ENCODE measurements at regions not wholly inside any gene's neighbourhood (a gene's known extent, or its start where the extent isn't known, plus 50 kb on each side); places are given as distances from the start of the nearest gene placed in this dataset.

DNA sequence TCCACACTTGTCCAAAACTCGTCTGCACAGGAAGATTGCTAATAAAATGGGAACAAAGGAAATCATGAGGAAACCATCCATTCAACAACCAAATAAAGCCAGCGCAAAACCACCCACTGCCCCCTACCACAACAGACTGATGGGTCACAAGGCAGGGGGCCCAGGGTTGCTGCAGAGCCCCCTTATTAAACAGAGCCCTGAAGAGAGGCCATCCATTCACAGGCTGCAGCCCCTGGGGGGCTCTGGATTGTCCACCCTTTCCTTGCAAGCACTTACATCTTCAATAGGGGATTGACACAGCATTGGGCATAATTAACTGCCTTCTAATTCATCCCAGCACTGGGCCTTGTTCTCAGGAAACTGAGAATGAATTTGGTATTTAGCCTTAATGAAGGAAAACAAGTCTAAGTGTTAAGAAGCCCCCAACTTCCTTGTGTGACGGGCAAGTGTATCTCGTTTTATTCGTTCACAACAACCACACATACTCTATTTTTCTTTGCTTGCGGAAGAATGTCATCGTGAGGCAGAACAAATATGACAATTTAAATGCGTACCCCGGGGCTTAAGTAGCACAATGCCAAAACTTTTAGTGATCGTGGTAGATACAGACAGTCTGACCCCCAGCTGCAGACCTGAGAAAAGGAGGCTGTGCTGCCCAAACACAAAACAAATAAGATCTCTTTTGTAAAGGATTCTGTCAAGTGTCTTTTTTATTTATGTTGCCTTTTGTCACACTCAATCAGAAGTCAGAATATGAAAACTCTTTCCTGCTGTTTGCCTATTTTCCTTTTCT lies 144.0 kb downstream of the SEMA6D start:
- Histone ChIP-seq H3K4me1 (ENCODE audit: control insufficient read depth, insufficient read depth, low read length) (peaks cover 19% of the 10 kb centered on the region), H3K36me3 (ENCODE audit: control insufficient read depth, insufficient read depth, low read length) (no peaks in the 10 kb centered on the region), H3K9me3 (ENCODE audit: control insufficient read depth, insufficient read depth, low read length) (no peaks in the 10 kb centered on the region), H3K27me3 (ENCODE audit: control insufficient read depth, insufficient read depth, low read length) (no peaks in the 10 kb centered on the region), H3K4me3 (ENCODE audit: low read depth, low read length) (no peak overlapping the region), H3K9ac (ENCODE audit: low read depth, low read length) (no peak overlapping the region), H3K27ac (ENCODE audit: low read depth, low read length) (peak overlapping the region; percentile 44)

- Histone ChIP-seq H3K36me3 (ENCODE audit: control insufficient read depth, insufficient read depth, low read length) (no peaks in the 10 kb centered on the region), H3K9ac (ENCODE audit: low read depth, low read length) (no peak overlapping the region), H3K9me3 (ENCODE audit: control insufficient read depth, insufficient read depth, low read length) (no peaks in the 10 kb centered on the region), H3K4me1 (ENCODE audit: control insufficient read depth, insufficient read depth, low read length) (peaks cover 19% of the 10 kb centered on the region), H3K27ac (ENCODE audit: low read depth, low read length) (no peak overlapping the region), H3K27me3 (ENCODE audit: control insufficient read depth, insufficient read depth, low read length) (no peaks in the 10 kb centered on the region), H3K4me3 (ENCODE audit: low read depth, low read length) (no peak overlapping the region)
These were observed 145.1 kb downstream of the SEMA6D start for GRCh38 chr15:47862402-47862801.

GRCh38 chr15:47866446-47866845 lies 149.1 kb downstream of the SEMA6D start:
- no peaks in the 10 kb centered on the region for H3K36me3 ChIP-seq (ENCODE audit: control insufficient read depth, insufficient read depth, low read length)
- no peaks in the 10 kb centered on the region for H3K9me3 ChIP-seq (ENCODE audit: control insufficient read depth, insufficient read depth, low read length)
- no peak overlapping the region for H3K9ac ChIP-seq (ENCODE audit: low read depth, low read length)
- no peak overlapping the region for H3K4me3 ChIP-seq (ENCODE audit: low read depth, low read length)
- peaks cover 9% of the 10 kb centered on the region; the same call in 1 of the 2 replicates for H3K4me1 ChIP-seq (ENCODE audit: control insufficient read depth, insufficient read depth, low read length)
- H3K27ac ChIP-seq (ENCODE audit: low read depth, low read length): no peak overlapping the region
- H3K27me3 ChIP-seq (ENCODE audit: control insufficient read depth, insufficient read depth, low read length): no peaks in the 10 kb centered on the region

- Histone ChIP-seq H3K27me3 (ENCODE audit: control insufficient read depth, insufficient read depth, low read length) (no peaks in the 10 kb centered on the region; the same call in 1 of the 2 replicates), H3K4me1 (ENCODE audit: control insufficient read depth, insufficient read depth, low read length) (no peaks in the 10 kb centered on the region), H3K4me3 (ENCODE audit: low read depth, low read length) (no peak overlapping the region), H3K27ac (ENCODE audit: low read depth, low read length) (no peak overlapping the region), H3K9ac (ENCODE audit: low read depth, low read length) (no peak overlapping the region), H3K9me3 (ENCODE audit: control insufficient read depth, insufficient read depth, low read length) (no peaks in the 10 kb centered on the region), H3K36me3 (ENCODE audit: control insufficient read depth, insufficient read depth, low read length) (no peaks in the 10 kb centered on the region)
These were observed 153.1 kb downstream of the SEMA6D start for GRCh38 chr15:47870300-47870955.

GRCh38 chr15:47870956-47871625 lies 153.8 kb downstream of the SEMA6D start:
- Histone ChIP-seq H3K4me1 (ENCODE audit: control insufficient read depth, insufficient read depth, low read length) (no peaks in the 10 kb centered on the region), H3K27ac (ENCODE audit: low read depth, low read length) (no peak overlapping the region), H3K36me3 (ENCODE audit: control insufficient read depth, insufficient read depth, low read length) (no peaks in the 10 kb centered on the region), H3K9me3 (ENCODE audit: control insufficient read depth, insufficient read depth, low read length) (no peaks in the 10 kb centered on the region), H3K9ac (ENCODE audit: low read depth, low read length) (no peak overlapping the region), H3K4me3 (ENCODE audit: low read depth, low read length) (no peak overlapping the region), H3K27me3 (ENCODE audit: control insufficient read depth, insufficient read depth, low read length) (no peaks in the 10 kb centered on the region; the same call in 1 of the 2 replicates)

DNA sequence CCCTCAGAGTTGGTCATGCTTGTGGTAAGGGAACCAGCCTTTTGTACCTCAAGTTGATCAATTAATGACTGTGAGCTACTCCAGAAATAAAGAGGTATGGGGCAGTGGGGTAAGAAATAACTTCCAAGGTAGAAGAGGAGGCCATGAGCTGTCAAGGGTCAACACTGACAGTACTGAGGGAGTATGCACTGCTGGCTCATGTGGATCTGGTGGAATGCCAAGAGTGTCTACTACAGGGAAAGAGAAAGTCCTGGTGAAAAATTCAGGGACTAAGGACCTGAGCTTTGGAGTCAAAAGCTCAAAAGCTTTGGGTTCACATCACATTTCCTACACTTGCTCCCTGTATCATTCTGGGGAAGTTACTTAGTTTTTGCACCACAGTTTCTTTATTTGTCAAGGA lies 154.9 kb downstream of the SEMA6D start:
- Histone ChIP-seq H3K9me3 (ENCODE audit: control insufficient read depth, insufficient read depth, low read length) (no peaks in the 10 kb centered on the region), H3K4me3 (ENCODE audit: low read depth, low read length) (no peak overlapping the region), H3K27ac (ENCODE audit: low read depth, low read length) (no peak overlapping the region), H3K27me3 (ENCODE audit: control insufficient read depth, insufficient read depth, low read length) (no peaks in the 10 kb centered on the region; the same call in 1 of the 2 replicates), H3K36me3 (ENCODE audit: control insufficient read depth, insufficient read depth, low read length) (no peaks in the 10 kb centered on the region), H3K4me1 (ENCODE audit: control insufficient read depth, insufficient read depth, low read length) (0 out of 2 replicates have a peak, but pooled peaks cover 4% of the 10 kb centered on the region), H3K9ac (ENCODE audit: low read depth, low read length) (no peak overlapping the region)

DNA sequence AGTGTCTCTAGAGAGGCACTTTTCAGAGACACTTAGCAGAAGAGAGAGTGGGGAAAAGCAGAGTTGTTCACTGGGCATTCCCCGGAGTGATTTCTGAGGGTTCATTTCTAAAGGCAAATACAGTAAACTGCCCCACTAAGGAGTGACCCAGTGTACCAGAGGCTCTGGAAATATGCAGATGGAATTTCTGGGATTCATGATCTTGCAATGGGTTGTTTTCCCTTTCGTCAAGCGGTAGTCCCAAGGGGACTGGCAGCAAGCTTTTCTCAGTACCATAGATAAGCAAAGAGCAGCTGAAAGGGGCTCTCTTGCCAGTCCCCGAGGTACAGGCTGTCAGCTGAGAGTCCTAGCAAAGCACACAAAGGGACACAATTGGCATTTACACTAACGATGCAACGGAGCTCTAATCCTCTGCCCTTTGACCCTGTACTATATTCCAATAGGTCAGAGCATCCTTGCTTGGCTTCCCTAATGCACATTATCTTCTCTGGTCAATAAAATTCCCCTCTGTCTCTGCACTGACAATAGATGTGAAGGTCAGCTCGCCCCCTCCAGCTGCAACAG lies 155.6 kb downstream of the SEMA6D start:
- peaks cover under 1% of the 10 kb centered on the region; the same call in 1 of the 2 replicates for H3K27me3 ChIP-seq (ENCODE audit: control insufficient read depth, insufficient read depth, low read length)
- H3K27ac ChIP-seq (ENCODE audit: low read depth, low read length): no peak overlapping the region
- H3K36me3 ChIP-seq (ENCODE audit: control insufficient read depth, insufficient read depth, low read length): no peaks in the 10 kb centered on the region
- no peaks in the 10 kb centered on the region for H3K9me3 ChIP-seq (ENCODE audit: control insufficient read depth, insufficient read depth, low read length)
- H3K4me3 ChIP-seq (ENCODE audit: low read depth, low read length): no peak overlapping the region
- 0 out of 2 replicates have a peak, but pooled peaks cover 4% of the 10 kb centered on the region for H3K4me1 ChIP-seq (ENCODE audit: control insufficient read depth, insufficient read depth, low read length)
- H3K9ac ChIP-seq (ENCODE audit: low read depth, low read length): no peak overlapping the region

GRCh38 chr15:47876986-47877385 lies 159.7 kb downstream of the SEMA6D start:
- Histone ChIP-seq H3K27me3 (ENCODE audit: control insufficient read depth, insufficient read depth, low read length) (peaks cover 13% of the 10 kb centered on the region), H3K36me3 (ENCODE audit: control insufficient read depth, insufficient read depth, low read length) (no peaks in the 10 kb centered on the region), H3K4me3 (ENCODE audit: low read depth, low read length) (no peak overlapping the region), H3K9me3 (ENCODE audit: control insufficient read depth, insufficient read depth, low read length) (no peaks in the 10 kb centered on the region), H3K27ac (ENCODE audit: low read depth, low read length) (no peak overlapping the region), H3K4me1 (ENCODE audit: control insufficient read depth, insufficient read depth, low read length) (peaks cover 4% of the 10 kb centered on the region; the same call in 1 of the 2 replicates), H3K9ac (ENCODE audit: low read depth, low read length) (no peak overlapping the region)

GRCh38 chr15:47877836-47878235 lies 160.5 kb downstream of the SEMA6D start:
- H3K4me3 ChIP-seq (ENCODE audit: low read depth, low read length): no peak overlapping the region
- H3K4me1 ChIP-seq (ENCODE audit: control insufficient read depth, insufficient read depth, low read length): peaks cover 7% of the 10 kb centered on the region; the same call in 1 of the 2 replicates
- no peak overlapping the region for H3K27ac ChIP-seq (ENCODE audit: low read depth, low read length)
- no peaks in the 10 kb centered on the region for H3K9me3 ChIP-seq (ENCODE audit: control insufficient read depth, insufficient read depth, low read length)
- peaks cover 21% of the 10 kb centered on the region for H3K27me3 ChIP-seq (ENCODE audit: control insufficient read depth, insufficient read depth, low read length)
- no peaks in the 10 kb centered on the region for H3K36me3 ChIP-seq (ENCODE audit: control insufficient read depth, insufficient read depth, low read length)
- H3K9ac ChIP-seq (ENCODE audit: low read depth, low read length): no peak overlapping the region

GRCh38 chr15:47885920-47886319 lies 168.6 kb downstream of the SEMA6D start:
- H3K36me3 ChIP-seq (ENCODE audit: control insufficient read depth, insufficient read depth, low read length): no peaks in the 10 kb centered on the region
- no peak overlapping the region for H3K27ac ChIP-seq (ENCODE audit: low read depth, low read length)
- H3K9ac ChIP-seq (ENCODE audit: low read depth, low read length): no peak overlapping the region
- H3K4me3 ChIP-seq (ENCODE audit: low read depth, low read length): no peak overlapping the region
- peaks cover 39% of the 10 kb centered on the region for H3K4me1 ChIP-seq (ENCODE audit: control insufficient read depth, insufficient read depth, low read length)
- peaks cover 57% of the 10 kb centered on the region for H3K27me3 ChIP-seq (ENCODE audit: control insufficient read depth, insufficient read depth, low read length)
- H3K9me3 ChIP-seq (ENCODE audit: control insufficient read depth, insufficient read depth, low read length): no peaks in the 10 kb centered on the region
